ENCODE measurements at regions not wholly inside any gene's neighbourhood (a gene's known extent, or its start where the extent isn't known, plus 50 kb on each side); places are given as distances from the start of the nearest gene placed in this dataset.

DNA sequence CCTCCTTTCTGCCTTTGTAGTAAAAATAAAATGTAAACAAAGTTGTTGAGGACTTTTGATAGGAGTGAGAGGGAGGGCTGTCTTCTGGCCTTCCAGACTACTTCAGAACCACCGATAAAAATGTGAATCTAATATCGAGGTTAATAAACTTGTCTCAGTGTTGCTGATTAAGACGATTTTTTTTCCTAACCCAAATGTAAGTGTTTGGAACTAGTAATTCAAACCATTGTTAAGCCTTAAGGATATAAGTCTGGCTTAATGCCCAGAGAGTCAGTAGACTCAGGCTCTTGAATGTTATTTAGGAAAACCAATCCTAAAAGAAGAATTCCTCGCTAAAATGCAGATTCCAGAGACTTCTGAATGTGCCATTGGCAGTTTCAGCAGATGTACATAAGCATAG is 356.9 kb downstream of the SIPA1L2 start:
- DNase-seq: peak; percentile 56

DNA sequence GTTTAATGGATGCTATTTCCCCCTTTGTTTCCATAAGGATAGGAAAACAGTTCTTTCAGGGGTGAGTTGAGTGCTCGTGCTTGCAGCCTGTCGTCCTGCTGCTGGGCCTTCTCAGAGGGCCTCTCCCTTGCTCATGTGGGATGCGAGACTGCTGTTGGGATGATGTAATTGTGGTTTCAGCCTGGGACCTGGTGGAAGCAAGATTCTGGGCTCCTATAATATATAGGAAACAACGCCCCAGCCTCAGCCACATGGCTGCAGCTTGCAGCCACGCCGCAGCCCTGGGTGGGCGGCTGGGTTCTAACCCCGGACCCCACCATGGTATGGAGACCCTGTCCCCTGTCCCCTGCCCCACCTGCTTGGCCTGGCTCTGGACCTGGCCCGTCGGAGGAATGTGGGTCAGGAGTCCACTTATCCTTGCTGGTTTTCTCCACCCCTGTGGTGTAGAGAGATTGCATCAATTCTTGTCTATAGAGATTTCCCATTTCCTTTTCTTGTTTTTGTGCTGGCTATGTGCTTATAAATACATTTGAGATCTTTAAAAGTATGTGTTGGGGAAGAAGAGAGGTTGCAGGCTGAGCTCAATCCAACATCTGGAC is 357.8 kb downstream of the SIPA1L2 start:
- DNase-seq: peak; percentile 76

DNA sequence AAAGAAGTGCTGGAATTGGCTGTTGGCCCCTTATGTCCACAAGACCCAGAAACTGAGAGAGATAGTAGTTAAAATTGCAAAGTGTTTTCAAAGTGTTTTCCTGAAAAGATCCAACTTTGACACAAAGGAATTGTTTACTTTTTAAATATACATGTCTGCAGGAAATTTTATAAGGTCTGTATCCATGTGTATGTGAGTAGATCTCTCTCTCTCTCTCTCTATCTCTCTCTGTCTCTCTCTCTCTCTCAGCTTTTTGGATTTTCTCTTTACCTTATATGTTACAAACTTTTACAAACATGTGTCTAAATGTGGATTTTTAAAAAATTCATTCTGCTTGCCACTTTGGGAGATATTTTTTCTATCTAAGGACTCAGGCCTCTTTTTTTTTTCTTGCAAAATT is 358.6 kb downstream of the SIPA1L2 start:
- no peak for DNase-seq

DNA sequence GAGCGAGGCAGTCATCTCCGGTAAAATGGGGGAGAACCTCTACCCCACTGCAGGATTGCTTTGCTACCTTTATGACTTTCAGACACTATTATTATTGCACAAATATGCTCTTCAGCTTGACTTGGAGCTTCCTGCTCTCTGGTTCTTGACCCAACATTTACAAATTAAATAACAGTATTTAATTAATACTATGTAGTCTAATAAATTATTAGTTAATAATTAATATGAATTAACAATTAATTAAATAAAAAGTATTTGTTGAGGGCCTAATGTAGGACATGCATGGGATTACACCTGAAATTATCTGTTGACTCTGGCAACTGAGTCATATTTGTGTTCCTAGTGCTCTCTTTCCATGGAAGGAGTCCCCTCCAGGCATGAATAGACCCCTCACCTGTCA is 359.9 kb downstream of the SIPA1L2 start:
- DNase-seq: no peak

DNA sequence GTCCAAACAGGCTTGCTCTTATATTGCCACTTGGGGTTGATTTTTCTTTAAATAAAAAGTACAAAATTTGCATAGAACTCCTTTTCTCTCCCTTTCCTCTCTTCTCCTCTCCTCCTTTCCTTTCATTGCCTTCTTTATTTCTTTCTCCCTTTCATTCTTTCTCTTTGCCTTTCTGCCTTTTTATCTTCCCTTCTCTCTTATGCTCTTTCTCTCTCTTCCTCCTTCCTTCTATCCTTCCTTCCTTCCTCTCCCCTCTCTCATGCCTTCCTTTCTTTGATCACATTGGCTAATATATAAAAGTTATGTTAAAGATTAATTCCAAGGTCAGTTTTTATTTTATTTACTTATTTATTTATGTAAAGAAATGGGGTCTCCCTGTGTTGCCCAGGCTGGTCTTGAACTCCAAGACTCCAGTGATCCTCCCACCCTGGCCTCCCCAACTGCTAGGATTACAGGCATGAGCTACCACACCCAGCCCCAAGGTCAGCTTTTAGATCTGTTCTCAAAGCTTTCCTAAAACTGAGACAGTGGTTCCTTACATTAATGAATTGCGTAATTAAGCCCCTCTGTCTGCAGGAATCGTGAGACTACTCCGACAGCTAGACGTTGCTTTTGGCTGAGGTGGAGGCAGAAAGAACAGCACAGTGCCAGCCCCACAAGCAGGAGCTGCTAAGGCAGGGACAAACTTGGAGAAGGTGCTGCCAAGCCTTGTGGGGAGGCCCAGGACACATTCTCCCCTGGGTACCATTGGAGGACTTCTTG is 361.9 kb downstream of the SIPA1L2 start:
- no peak for DNase-seq

DNA sequence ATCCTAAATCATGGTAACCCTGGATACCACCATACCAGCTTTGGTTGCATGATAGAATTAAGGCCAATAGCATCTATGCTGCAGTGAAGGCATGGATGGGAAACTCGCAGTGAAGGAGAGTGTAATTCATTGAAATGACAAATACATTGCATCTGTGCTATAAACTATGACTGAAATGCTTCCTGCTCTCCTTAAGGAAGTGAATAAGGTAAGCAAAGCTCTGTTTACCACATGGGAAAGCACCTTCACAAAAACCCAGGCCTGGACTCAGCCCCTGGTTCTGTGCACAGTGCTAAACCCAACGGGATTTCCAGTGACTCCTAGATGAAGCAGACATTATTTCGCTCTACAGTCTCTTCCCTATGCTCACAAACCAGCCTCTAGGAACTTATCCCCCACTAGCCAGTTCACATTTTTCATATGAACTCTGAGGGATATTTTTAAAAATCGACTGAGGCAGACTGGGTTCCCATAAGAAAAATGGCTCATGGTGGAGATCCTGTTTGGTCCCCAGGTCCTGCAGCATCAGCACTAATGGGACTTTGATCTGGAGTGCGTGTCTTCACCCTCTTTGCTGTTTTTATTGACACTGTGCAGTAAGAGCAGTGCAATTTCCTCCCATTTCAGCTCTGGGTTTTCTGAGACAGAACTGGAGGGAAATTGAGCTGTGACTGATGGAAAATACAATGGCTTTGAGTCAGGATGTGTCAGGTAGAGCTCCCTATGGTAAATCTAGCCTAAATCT is 362.7 kb downstream of the SIPA1L2 start:
- no peak for DNase-seq

DNA sequence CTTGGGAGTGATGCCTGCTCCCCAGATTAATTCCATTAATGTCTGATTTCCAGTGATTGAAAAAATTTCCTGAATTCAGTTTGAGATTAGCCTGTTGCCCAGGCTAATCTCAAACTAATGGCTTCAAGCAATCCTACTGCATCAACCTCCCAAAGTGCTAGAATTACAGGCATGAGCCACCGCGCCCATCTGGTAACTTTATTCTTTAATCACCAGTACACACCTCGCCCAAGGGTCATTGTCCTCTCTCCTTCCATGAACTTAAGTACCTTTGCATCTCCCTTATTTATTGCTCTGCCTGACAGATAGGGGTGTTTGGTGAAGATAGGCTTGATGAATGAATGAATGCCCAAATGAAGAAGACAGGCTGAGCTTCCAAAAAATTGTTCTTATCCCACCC is 366.5 kb downstream of the SIPA1L2 start:
- DNase-seq: no peak

DNA sequence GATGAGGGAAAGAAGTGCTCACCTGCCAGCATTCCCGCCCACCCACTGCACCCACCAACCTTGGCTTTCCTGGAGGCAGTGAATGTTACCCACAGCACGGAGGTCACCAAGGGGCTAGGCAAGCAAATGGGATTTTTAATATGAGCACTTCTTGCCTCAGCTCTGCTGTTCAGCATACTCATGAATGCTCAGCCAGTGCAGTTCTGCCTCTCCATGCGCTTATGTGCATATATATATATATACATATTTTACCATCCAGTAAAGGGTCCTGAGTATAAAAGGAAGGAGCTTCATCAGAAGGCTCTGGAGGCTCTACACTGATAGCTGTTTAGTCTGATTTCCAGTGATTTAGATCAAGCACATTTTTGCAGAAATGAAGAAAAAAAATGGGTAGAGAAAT is 366.9 kb downstream of the SIPA1L2 start:
- no peak for DNase-seq

DNA sequence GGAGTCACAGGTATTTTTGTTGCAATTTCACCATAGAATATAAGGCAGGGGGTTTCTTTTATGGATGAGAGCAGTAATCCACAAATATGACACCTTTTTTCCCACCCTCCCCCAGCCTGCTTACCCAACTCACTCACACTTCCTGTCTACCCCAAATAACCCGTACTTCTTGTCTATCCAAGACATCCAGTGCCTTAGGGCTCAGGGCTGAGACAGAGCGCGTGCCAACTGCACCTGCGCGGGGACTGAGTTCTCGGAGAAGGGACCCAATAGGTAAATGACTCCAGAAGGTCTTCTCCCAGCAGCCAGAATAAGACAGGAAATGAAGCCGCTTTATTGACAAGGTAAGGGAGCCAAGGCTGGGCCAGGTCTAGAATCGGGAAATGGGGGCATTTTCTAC is 369.1 kb downstream of the SIPA1L2 start:
- no peak for DNase-seq

DNA sequence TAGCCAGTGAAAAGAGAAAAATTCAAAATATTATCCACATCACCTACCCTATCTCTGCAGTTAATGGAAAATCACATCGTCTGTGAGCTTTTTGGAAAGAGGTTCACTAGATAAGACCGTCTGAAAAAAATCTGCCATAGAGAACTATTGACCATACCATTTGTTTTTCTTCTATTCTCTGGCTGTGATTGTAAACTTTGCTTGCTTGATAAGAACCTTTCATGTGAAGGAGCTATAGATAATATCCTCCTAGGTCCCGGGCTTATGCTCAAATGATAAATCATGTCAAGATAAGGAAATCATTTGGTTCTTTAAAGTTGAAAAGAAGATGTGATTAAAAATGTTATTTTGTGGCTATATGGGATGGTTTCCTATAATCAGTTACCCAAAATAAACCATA is 369.9 kb downstream of the SIPA1L2 start:
- DNase-seq: no peak

DNA sequence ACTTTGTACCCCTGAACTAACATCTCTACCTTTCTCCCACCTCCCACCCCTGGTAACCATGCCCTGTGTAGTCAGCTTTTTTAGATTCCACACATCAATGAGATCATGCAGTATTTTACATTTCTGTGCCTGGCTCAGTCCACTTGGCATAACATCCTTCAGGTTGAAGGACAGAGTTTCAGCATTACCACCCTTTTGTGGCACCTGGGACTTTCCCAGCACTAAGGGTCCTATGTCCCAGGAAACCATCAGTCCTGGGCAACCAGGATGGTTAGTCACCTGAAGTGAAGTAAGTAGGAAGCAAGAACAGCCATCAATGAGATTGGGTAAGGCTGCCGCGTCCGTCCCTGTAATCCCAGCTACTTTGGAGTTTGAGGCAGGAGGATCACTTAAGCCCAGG is 370.6 kb downstream of the SIPA1L2 start:
- DNase-seq: no peak

DNA sequence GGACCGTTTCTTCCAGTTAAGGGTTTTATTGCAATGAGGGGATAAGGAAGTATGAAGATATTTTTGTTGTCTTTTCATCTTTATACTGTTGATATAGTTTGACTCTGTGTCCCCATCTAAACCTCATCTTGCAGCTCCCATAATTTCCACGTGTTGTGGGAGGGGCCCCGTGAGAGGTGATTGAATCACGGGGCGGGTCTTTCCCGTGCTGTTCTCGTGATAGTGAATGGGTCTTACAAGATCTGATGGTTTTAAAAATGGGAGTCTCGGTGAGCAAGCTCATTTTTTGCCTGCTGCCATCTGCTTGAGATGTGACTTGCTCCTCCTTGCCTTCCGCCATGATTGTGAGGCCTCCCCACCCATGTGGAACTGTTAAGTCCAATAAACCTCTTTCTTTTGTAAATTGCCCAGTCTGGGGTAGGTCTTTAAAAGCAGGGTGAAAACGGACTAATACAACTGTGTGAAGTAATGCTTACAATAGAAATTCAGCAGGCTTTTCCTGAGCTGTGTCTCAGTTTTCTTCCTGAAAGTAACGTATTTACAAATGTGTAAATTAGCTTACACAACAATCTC is 377.3 kb downstream of the SIPA1L2 start:
- no peak for DNase-seq

DNA sequence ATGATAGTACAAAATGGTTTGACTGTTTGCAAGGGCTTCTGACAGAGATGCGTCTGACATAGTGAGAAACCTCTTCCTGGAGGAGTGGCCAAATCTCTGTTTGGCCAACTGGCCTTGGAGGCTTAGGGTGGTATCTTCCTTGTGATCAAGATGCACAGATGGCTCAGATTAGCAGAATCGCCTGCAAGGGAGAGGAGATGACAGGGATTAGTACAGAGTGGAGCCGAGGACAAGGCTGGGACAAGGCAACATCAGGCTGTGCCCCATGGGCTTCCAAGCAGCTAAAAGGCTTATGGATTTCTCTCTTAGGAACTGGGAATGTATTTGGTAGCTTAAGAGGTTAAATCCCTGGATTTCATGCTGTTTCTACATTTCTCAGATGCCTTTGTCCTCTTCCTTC is 379.1 kb downstream of the SIPA1L2 start:
- DNase-seq: no peak

DNA sequence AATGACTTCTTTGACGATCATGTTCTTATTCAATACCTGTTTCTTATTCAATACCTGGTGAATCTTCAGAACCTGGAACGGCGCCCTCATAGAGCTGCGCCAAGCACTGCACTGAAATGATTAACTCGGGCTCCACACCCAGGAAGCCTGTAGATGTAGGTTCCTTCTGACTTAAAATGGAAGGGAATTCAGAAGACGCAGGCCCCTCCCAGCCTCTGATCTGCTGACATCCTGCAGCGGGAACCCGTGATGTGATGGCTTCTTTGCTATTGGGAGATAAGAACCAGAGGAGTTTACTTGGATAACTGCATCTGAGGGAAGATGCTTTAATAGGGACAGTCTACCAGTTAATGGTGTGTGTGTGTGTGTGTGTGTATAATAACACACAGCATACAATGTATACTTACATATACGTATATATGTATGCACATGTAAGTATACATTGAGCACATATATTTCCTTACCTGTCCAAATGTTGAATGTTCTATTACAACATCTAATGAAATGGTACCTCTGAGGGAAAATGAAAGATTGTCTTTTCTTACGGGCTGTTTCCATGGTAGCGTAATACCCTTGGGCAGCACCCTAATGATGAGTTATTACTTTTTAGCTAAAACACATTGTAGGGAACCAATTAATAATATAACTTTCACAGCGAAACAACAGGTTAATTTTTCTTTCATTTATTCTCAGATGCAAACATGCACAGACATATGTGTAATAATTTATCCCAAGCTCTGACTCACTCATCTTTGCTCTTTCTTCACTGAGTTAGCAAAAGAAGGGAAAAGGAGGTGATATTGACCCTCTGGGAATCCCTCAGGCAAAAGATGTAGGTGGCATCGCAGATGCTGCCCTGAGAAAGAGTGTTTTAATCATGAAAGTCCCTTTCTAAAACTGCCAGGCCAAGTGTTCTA is 379.8 kb downstream of the SIPA1L2 start:
- DNase-seq: no peak

DNA sequence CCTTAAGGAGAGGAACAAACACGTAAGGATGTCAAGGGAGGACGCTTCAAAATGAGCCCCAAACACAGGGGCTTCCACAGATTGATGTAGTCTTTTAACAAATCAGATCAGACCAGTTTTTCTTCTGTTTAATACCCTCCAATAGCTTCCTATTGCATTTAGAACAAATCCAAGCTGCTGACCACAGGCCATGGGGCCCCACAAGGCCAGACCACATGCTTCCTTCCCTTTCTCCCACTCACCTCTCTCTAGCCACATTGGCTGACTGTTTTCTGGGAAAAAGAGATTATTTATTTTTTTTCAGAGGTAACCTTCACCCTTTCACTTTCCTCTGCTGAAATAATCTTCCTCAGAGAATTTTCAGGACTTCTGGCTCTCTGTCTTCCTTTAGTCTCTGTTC is 380.6 kb downstream of the SIPA1L2 start:
- no peak for DNase-seq

DNA sequence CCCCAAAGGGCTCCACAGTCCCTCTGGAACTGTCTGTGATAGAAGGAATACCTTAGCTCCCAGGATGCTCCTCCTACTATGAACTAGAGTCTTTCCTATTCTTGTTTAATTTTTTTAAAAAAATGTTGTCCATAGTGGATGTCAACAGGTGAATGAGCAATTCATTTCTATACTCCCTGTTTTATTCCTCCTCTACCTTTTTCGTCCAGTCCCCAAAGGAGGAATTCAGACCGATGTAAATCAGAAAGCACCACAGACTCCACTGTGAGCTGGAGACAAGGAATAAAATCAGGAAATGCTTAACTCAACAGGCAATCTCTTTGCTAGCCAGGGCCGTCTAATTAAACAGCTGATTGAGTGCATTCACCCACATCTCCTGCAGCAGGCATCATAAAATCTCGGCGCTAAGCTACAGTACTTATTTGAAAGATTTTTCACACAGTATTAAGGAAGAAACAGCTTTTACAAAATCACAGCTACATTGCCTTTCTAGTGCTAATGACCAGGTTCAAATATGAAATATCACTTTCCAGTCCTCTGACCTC is 381.6 kb downstream of the SIPA1L2 start:
- DNase-seq: no peak

DNA sequence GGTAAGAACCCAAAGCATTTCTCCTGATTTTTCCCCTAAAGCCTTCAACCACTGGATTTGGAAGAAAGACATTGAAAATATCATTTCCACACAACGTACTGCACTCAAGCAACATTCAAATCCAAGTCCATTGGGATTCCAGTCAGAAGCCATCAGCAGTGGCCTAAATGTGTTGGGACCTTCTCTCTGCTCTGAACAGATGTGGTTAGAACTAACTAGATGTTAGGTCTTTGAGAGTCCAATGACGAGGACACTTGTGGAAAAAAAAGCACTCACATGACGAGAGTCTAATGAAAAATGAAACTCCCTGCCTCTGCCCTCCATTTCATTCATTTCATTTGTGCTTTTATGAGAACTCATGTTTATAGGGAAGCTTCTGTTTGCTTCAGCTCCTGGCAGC is 382.3 kb downstream of the SIPA1L2 start:
- DNase-seq: no peak

DNA sequence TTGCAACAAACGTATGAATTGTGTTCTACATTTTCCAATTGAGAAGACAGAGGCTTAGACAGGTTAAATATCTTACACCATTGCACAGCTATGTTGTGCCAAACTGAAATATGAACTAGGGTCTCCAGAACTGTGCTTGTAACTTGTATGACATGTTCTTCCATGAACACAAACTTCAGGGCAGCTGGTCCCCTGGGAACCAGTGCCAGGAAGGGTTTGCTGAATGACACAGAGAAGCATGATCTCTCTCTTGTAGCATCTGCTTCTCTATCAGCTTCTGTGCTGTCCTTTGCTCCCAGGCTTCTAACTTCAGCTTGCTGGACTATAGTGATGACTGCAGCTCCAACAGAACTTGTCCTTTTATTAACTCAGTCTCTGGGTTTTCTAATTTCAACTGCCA is 385.5 kb downstream of the SIPA1L2 start:
- DNase-seq: no peak

DNA sequence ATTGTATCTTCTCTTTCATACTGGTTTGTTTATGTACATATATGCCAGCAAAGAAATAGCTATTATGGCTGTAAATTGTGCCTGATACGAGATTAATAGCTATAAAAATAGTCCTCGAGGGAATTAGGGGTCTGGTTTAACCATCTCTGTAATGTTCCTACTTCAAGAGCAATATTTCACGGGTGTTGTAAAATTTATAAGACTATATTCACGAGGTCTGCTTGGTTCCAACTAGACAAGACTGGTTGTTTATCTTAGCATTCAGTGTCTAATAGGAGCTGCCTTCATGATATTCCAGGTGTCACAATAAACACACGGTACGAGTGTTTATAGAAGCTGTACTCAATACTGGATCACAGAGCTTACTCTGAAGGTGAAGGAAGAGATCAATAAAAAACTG is 389.9 kb downstream of the SIPA1L2 start:
- DNase-seq: no peak

DNA sequence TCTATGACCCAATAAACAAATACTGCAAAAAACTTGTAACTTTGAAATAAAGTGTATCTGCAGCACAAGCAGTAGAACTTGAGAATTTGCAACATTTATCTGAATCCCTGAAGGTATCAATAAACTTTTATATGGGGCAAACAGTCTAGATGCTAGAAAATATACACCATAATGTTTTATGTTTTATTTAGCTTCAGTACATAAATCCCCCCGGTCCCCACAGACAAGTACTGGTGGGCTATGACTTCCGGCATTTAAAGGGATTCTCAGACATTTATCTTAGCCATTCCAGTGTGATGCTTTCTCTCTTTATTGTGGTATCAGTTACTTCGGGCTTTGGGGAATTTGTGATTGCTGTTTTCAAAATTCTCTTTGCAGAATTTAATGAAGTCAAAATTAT is 390.4 kb downstream of the SIPA1L2 start:
- DNase-seq: no peak

DNA sequence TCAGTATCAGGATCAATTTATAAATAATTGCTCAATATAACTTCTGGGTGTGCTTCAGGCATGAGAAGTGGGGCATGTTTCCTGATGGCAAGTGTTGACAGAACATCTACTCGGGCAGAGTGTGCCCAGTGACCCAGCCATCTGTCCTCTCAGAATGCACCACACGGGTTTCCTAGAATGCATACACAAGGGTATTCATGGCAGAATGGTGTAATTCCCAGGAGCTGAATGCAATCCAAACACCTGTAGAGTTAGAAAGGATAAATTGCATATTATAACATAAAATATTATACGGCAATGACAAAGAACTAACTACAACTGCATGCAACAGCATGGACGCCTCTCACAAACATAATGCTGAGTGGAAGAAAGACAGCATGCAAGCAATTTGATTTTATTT is 391.9 kb downstream of the SIPA1L2 start:
- DNase-seq: no peak

DNA sequence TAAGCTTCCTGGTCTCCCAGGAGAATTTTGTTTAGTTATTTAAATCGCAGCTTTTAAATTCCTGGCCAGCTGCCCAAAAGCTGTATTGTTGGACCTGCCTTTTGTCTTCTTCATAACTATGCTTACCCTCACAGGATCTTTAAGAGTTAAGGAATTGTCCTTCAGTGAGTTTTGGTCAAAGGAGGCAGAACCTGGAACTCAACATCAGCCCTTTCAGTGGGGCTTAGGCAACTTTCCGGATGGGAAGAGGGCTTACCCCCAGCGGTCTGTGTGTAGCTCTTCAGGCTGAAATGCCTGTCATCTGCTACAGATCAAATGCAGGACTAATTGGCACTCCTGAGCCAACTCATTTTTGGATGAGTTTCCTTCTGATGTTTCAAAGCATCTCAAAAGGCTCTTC is 402.6 kb downstream of the SIPA1L2 start:
- peak; percentile 43 for DNase-seq

Measured in fibroblast of skin of abdomen (primary cell).